ENCODE measurements at regions not wholly inside any gene's neighbourhood (a gene's known extent, or its start where the extent isn't known, plus 50 kb on each side); places are given as distances from the start of the nearest gene placed in this dataset.

DNA sequence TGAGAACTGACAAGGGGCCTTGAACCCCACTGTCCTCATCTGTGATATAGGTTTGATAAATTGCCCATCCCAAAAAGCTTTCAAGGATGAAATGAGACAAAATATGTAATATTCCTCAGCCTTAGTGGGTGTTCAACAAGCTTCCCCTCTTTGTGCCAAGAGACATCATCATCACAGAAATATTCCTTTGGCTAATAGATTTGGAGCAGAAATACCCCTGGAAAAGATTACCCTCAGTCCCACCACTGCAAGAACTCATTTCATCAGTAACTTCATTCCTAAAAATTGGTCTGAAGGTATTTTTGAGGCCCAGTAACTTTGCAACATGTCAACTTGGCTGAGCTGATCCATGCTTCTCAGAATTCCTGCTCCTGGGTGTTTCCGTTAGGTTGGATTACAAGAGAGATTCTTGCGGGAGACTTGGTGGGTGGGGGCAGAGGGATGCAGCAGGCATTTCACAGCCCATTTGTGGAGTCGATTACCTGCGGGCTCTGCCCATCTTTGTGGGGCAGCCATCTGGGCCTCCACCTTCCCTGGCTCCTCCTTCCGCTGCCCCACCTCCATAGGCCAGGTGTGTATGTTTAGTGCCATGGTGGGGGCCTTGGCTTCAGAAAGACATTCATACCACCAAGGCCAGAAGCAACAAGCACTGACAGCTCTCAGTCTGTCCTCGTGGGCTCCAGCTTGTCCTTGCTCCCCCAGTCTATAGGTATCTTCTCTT lies 263.9 kb downstream of the GLI2 start:
- H3K4me1 ChIP-seq (ENCODE audit: insufficient read depth), result peaks cover 7% of the 10 kb centered on the region
- H3K27ac ChIP-seq, result no peak overlapping the region
- H3K4me3 ChIP-seq, result no peak overlapping the region
- H3K27me3 ChIP-seq, result no peaks in the 10 kb centered on the region
- DNase-seq, result no peak
- H3K36me3 ChIP-seq, result no peaks in the 10 kb centered on the region
- no peaks in the 10 kb centered on the region for H3K9me3 ChIP-seq
- intact Hi-C loops (cut with DNase I), result no loop called here
- TF ChIP-seq POLR2A (IDR thresholded peaks at IDR 0.05) (no peak), EP300 (IDR thresholded peaks at IDR 0.05) (no peak)
- TF ChIP-seq, protein P1, sequence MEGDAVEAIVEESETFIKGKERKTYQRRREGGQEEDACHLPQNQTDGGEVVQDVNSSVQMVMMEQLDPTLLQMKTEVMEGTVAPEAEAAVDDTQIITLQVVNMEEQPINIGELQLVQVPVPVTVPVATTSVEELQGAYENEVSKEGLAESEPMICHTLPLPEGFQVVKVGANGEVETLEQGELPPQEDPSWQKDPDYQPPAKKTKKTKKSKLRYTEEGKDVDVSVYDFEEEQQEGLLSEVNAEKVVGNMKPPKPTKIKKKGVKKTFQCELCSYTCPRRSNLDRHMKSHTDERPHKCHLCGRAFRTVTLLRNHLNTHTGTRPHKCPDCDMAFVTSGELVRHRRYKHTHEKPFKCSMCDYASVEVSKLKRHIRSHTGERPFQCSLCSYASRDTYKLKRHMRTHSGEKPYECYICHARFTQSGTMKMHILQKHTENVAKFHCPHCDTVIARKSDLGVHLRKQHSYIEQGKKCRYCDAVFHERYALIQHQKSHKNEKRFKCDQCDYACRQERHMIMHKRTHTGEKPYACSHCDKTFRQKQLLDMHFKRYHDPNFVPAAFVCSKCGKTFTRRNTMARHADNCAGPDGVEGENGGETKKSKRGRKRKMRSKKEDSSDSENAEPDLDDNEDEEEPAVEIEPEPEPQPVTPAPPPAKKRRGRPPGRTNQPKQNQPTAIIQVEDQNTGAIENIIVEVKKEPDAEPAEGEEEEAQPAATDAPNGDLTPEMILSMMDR (IDR thresholded peaks at IDR 0.05), result no peak
- 75 to 85% (median 76%) methylated on average over 6 of the region's 6 CpGs for WGBS, 3 donors

DNA sequence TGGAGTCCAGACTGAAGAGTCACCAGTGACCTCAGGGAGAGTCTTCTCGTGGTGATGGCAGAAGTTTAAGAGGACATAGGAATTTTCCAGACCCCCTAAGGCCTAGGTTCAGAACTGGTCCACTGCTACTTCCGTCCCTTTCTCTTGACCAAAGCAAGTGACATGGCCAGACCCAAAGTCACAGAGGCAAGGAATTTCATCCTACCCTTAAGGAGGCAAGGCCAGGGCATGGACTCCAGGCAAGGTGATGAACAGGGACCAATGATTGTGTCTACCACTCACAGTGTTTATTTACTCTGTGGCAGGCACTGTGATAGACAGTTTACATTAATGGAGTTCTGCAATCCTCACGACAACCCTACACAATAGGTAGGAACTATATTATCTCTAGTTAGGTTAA lies 265.1 kb downstream of the GLI2 start:
- intact Hi-C loops (cut with DNase I), result no loop called here
- DNase-seq, result no peak
- Histone ChIP-seq H3K27ac (no peak overlapping the region), H3K4me1 (ENCODE audit: insufficient read depth) (peaks cover 4% of the 10 kb centered on the region), H3K4me3 (no peak overlapping the region), H3K9me3 (no peaks in the 10 kb centered on the region), H3K36me3 (no peaks in the 10 kb centered on the region), H3K27me3 (no peaks in the 10 kb centered on the region)
- TF ChIP-seq POLR2A (IDR thresholded peaks at IDR 0.05), result no peak
- TF ChIP-seq EP300 (IDR thresholded peaks at IDR 0.05), result no peak
- TF ChIP-seq, protein P1 (IDR thresholded peaks at IDR 0.05), result no peak
- WGBS, 3 donors, result 82 to 92% (median 86%) methylated on average over 3 of the region's 3 CpGs

DNA sequence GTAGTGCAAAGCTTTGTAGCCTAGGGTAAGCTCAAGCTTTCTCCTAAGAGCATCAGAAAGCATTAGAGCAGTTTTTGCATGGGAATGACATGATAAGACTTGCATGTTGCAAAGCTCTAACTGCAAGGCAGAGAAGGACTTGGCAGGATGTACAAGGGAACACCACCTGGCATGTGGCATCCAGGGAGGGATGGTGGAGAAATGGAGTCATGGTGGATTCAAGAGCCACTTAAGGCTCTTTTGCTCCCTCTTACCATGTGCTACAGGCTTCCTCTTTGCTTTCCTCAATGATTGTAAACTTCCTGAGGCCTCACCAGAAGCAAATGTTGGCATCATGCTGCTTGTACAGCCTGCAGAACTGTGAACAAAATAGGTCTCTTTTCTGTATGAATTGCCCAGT lies 266.0 kb downstream of the GLI2 start:
- DNase-seq, result no peak
- no peak overlapping the region for H3K4me3 ChIP-seq
- H3K27me3 ChIP-seq, result no peaks in the 10 kb centered on the region
- intact Hi-C loops (cut with DNase I), result no loop called here
- H3K27ac ChIP-seq, result no peak overlapping the region
- peaks cover 3% of the 10 kb centered on the region for H3K4me1 ChIP-seq (ENCODE audit: insufficient read depth)
- no peak for TF ChIP-seq POLR2A (IDR thresholded peaks at IDR 0.05)
- TF ChIP-seq, protein P1 (IDR thresholded peaks at IDR 0.05), result no peak
- TF ChIP-seq EP300 (IDR thresholded peaks at IDR 0.05), result no peak
- H3K36me3 ChIP-seq, result no peaks in the 10 kb centered on the region
- H3K9me3 ChIP-seq, result no peaks in the 10 kb centered on the region

DNA sequence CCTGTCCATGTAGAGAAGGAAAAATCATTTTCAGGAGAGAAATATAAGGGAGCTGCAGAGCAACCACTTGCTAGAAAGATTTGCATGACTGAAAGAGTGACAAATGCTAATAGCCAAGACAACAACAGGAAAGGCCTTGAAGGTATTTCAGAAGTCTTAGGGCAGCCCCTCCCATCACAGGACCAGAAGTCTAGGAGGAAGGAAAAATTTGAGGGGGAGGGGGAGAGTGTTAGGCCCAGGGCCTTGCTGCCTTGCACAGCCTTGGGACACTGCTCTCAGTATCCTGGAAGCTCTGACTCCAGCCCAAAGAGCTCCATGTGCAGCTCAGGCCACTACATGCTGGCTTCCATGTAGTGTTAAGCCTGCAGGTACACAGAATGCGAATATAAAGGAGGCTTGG lies 266.9 kb downstream of the GLI2 start:
- TF ChIP-seq POLR2A (IDR thresholded peaks at IDR 0.05) (no peak), EP300 (IDR thresholded peaks at IDR 0.05) (no peak)
- TF ChIP-seq, protein P1 (IDR thresholded peaks at IDR 0.05), result no peak
- no peak for DNase-seq
- H3K4me1 ChIP-seq (ENCODE audit: insufficient read depth), result peaks cover 3% of the 10 kb centered on the region
- no peaks in the 10 kb centered on the region for H3K36me3 ChIP-seq
- H3K27me3 ChIP-seq, result no peaks in the 10 kb centered on the region
- no peak overlapping the region for H3K4me3 ChIP-seq
- intact Hi-C loops (cut with DNase I), result no loop called here
- H3K9me3 ChIP-seq, result no peaks in the 10 kb centered on the region
- WGBS, 3 donors, result 0% methylated on average over 1 of the region's 1 CpG
- H3K27ac ChIP-seq, result no peak overlapping the region

Measured in ovary (tissue), 7 donors.